ENCODE measurements at regions not wholly inside any gene's neighbourhood (a gene's known extent, or its start where the extent isn't known, plus 50 kb on each side); places are given as distances from the start of the nearest gene placed in this dataset.

DNA sequence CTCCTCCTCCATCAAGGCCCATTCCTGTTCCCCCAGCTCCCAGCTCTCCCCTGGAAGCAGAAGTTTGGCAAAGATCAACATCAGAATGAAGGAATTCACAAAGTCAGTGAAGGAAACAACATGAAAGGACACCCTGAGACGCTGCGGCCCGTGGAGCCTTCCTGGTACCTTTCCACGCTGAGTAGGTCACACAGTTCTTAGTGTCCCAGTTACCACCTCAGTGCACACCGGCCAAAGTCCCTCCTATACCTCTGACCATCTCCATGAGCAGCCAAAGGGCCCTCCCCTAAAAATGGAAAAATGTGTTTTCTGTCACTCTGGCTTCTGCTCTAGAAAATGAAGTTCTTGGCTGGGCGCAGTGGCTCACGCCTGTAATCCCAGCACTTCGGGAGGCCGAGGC, 191.6 kb upstream of the AGAP1 start:
- TF ChIP-seq CTCF (tag by site-specific recombination; IDR thresholded peaks at IDR 0.05) (no peak), ZNF155 (tag by site-specific recombination; IDR thresholded peaks at IDR 0.05) (no peak)

All from HEK293 (cell line).